Fibroblast of the aortic adventitia (primary cell): ENCODE measurements at regions not wholly inside any gene's neighbourhood (a gene's known extent, or its start where the extent isn't known, plus 50 kb on each side); places are given as distances from the start of the nearest gene placed in this dataset.
"Not testable (repeated sequence)": the region's sequence is repeated elsewhere in the genome, so short reads cannot be mapped to it uniquely, and the experiment has no call there.

Source experiments
- DNase-seq: peaks from one replicate; pipeline ENCODE4 v3.0.0-alpha.2; 2010; ENCODE audit warnings: low read depth
- H3K4me3 ChIP-seq: 2 replicates; pipeline ENCODE4 v1.5.1; 2011; ENCODE audit warnings: low read depth, mild to moderate bottlenecking, control low read depth, low read length, moderate library complexity
- TF ChIP-seq, protein P1 (sequence below): IDR thresholded peaks from 2 replicates; pipeline ENCODE4 v1.5.1; 2011; ENCODE audit warnings: mild to moderate bottlenecking, low read length, control low read depth, inconsistent platforms; ENCODE audit not compliant: insufficient read depth

DNA sequence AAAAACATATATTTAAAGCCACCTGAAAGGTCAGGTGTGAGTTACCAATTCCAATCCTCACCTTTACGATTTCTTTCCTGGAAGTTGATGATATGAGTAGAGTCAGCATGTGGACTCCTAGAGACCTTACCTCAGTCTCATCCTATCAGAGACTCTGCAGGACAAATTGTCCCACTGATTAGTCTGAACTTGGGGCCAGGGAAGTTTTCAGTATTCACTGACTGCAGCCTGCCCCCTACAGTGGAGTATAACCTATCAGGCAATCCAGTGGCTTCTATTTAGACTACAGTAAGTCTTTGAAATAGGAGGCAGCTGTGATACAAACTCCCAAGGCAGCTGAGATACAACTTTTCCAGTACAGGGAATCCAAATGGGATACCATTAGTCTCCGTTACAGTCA lies 449.4 kb upstream of the CDH10 start:
- H3K4me3 ChIP-seq = no peak overlapping the region
- TF ChIP-seq, protein P1, sequence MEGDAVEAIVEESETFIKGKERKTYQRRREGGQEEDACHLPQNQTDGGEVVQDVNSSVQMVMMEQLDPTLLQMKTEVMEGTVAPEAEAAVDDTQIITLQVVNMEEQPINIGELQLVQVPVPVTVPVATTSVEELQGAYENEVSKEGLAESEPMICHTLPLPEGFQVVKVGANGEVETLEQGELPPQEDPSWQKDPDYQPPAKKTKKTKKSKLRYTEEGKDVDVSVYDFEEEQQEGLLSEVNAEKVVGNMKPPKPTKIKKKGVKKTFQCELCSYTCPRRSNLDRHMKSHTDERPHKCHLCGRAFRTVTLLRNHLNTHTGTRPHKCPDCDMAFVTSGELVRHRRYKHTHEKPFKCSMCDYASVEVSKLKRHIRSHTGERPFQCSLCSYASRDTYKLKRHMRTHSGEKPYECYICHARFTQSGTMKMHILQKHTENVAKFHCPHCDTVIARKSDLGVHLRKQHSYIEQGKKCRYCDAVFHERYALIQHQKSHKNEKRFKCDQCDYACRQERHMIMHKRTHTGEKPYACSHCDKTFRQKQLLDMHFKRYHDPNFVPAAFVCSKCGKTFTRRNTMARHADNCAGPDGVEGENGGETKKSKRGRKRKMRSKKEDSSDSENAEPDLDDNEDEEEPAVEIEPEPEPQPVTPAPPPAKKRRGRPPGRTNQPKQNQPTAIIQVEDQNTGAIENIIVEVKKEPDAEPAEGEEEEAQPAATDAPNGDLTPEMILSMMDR = no peak
- DNase-seq = no peak

DNA sequence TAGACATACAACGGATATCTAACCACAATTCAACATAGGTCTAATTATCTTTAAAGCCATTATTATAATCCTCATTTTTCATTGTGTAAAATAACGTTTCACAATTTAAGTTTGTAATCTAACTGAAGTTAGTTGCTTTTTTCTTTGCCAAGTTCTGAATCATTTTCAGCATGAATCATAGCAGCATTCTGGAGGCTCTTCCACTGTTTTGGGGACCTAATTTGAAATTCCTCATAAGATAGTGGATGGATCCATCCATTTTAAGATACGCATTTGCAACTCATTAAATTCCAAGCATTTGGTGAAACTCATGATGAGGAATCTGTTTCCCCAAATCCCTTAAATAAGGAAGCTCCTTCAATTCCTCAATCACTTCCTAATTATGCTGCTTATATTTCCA lies 447.1 kb upstream of the CDH10 start:
- DNase-seq = no peak
- TF ChIP-seq, protein P1 = no peak
- no peak overlapping the region for H3K4me3 ChIP-seq

DNA sequence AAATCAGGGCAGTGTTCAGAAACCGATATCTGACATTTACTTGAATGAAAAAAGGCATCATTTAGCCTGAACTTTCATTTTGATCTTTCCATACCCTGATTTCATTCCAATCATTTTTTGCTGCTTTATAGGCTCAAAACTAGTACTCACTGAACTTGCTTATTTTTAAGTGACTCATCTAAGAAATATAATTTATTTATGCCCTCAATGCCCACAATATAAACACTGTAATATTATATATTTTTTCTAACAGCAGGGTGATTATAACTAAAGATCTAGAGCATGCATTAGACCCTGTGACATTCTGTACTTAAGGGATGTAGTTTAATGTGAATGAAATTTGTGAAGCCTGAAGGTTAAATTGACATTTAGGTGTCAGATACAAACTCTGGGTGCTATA lies 446.1 kb upstream of the CDH10 start:
- TF ChIP-seq, protein P1 = no peak
- no peak overlapping the region for H3K4me3 ChIP-seq
- DNase-seq = no peak

DNA sequence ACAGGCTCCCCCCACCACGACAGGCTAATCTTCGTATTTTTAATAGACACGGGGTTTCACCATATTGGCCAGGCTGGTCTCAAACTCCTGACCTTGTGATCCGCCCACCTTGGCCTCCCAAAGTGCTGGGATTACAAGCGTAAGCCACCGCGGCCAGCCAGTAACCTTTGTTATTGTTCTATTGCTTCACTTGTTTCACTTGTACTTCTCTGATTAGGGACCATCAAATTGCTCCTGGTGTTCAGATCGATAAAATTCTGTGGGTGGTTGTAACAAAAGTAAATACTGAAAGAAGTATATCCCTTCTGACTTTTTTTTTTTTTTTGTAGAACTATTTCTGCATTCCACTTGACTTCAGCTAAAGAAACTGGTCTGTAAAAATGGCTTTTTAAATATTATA lies 445.5 kb upstream of the CDH10 start:
- no peak overlapping the region for H3K4me3 ChIP-seq
- no peak for DNase-seq
- TF ChIP-seq, protein P1 = no peak

DNA sequence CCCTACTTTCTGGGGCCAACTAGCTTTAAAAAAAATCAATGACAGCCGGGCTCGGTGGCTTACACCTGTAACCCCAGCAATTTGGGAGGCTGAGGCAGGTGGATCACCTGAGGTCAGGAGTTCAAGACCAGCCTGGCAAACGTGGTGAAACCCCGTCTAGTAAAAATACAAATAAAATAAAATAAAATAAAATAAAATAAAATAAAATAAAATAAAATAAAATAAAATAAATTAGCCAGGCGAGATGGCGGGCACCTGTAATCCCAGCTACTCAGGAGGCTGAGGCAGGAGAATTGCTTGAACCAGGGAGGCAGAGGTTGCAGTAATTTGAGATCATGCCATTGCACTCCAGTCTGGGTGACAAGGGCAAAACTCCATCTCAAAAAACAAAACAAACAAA lies 443.9 kb upstream of the CDH10 start:
- not testable (repeated sequence) for DNase-seq, H3K4me3 ChIP-seq

DNA sequence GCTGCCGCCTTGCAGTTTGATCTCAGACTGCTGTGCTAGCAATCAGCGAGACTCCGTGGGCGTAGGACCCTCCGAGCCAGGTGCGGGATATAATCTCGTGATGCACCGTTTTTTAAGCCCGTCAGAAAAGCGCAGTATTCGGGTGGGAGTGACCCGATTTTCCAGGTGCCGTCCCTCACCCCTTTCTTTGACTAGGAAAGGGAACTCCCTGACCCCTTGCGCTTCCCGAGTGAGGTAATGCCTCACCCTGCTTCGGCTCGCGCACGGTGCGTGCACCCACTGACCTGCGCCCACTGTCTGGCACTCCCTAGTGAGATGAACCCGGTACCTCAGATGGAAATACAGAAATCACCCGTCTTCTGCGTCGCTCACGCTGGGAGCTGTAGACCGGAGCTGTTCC lies 438.5 kb upstream of the CDH10 start:
- H3K4me3 ChIP-seq, DNase-seq: not testable (repeated sequence)

DNA sequence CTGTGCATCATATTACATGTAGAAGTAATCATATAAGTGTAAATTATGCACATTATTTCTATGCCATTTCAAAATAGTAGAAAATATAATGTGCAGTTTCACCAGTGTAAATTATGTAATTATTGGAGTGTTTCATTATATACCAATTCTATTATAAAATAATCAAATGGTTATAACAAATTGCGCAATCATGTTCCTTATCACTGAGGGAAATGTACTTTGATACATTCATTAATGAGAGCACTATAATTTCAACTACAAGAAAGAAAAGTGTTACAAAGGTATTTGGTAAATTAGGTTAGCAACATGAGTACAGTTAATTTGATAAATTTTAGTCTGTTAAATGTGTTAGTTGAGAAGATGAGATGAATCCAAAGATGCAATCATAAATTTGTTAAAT lies 421.5 kb upstream of the CDH10 start:
- DNase-seq = no peak
- TF ChIP-seq, protein P1 = no peak
- no peak overlapping the region for H3K4me3 ChIP-seq

DNA sequence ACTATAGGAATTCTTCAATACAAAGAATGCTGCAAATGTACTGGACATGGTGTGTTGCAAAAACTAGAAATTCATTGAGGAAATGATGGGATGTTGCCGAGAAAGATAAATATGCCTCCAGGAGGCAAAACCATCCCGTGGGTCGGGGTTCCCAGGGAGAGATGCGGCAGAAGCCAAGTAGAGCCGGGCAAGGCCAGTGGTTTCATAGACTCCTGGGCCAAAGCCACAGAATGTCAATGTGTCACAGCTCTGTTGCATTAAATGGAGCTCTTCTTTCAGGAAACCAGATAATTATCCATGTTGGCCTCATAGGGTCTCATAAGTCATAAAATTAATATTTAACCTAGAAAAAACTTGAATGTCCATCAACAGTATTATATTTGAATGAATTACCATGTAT lies 419.5 kb upstream of the CDH10 start:
- no peak for DNase-seq
- TF ChIP-seq, protein P1 = no peak

More for the DNA sequence above, 419.5 kb upstream of the CDH10 start:
- H3K4me3 ChIP-seq = no peak overlapping the region
